Liver (tissue), 8 donors: ENCODE measurements at regions not wholly inside any gene's neighbourhood (a gene's known extent, or its start where the extent isn't known, plus 50 kb on each side); places are given as distances from the start of the nearest gene placed in this dataset.
"Not testable (repeated sequence)": the region's sequence is repeated elsewhere in the genome, so short reads cannot be mapped to it uniquely, and the experiment has no call there.

ENCODE experiments used
- DNase-seq: peaks from one replicate; pipeline ENCODE4 v3.0.0-alpha.2; 2017; ENCODE audit warnings: low spot score
- H3K27ac ChIP-seq, 2 donors: one replicate each; pipeline ENCODE4 v1.7.0; 2013; ENCODE audit warnings: inconsistent platforms in 2 of 2, low read length in 2 of 2, control low read depth in 1 of 2, low read depth in 1 of 2, mild to moderate bottlenecking in 1 of 2
- H3K27me3 ChIP-seq, 4 donors: one replicate each; pipeline versions ENCODE4 v1.6.1 to v1.7.0; 2013; ENCODE audit warnings: low read length in 3 of 4, inconsistent platforms in 1 of 4, mild to moderate bottlenecking in 1 of 4, moderate library complexity in 1 of 4; ENCODE audit not compliant: control insufficient read depth in 4 of 4, insufficient read depth in 4 of 4
- H3K36me3 ChIP-seq, 4 donors: one replicate each; pipeline versions ENCODE4 v1.6.1 to v1.7.0; 2013; ENCODE audit warnings: low read length in 3 of 4, mild to moderate bottlenecking in 3 of 4, low read depth in 1 of 4, moderate library complexity in 1 of 4; ENCODE audit not compliant: control insufficient read depth in 4 of 4, insufficient read depth in 3 of 4
- H3K4me1 ChIP-seq, 4 donors: one replicate each; pipeline versions ENCODE4 v1.6.1 to v1.7.0; 2013; ENCODE audit warnings: low read length in 3 of 4, mild to moderate bottlenecking in 3 of 4, moderate library complexity in 1 of 4; ENCODE audit not compliant: control insufficient read depth in 4 of 4, insufficient read depth in 4 of 4
- H3K4me3 ChIP-seq, 3 donors: one replicate each; pipeline versions ENCODE4 v1.6.1 to v1.7.0; 2013; ENCODE audit warnings: low read length in 3 of 3, control low read depth in 1 of 3, low read depth in 1 of 3, mild to moderate bottlenecking in 1 of 3
- H3K9ac ChIP-seq, 2 donors: one replicate each; pipeline ENCODE4 v1.7.0; 2013; ENCODE audit warnings: low read length in 2 of 2, mild to moderate bottlenecking in 2 of 2, moderate library complexity in 2 of 2, control low read depth in 1 of 2, low read depth in 1 of 2
- H3K9me3 ChIP-seq, 4 donors: one replicate each; pipeline versions ENCODE4 v1.6.1 to v1.7.0; 2013; ENCODE audit warnings: low read length in 3 of 4; ENCODE audit not compliant: control insufficient read depth in 4 of 4
- EGR1 ChIP-seq, 2 donors: IDR thresholded peaks; 2 replicates each; pipeline ENCODE4 v1.6.1; 2016 to 2018; ENCODE audit warnings: antibody characterized with exemption in 2 of 2, low read depth in 2 of 2
- FOXA2 ChIP-seq: IDR thresholded peaks from 2 replicates; pipeline ENCODE4 v1.6.1; 2016; ENCODE audit warnings: antibody characterized with exemption
- HNF4A ChIP-seq, 2 donors: conservative IDR thresholded peaks; 2 replicates each; pipeline ENCODE4 v1.6.1; 2016; ENCODE audit warnings: antibody characterized with exemption in 2 of 2, mild to moderate bottlenecking in 2 of 2
- HNF4G ChIP-seq: IDR thresholded peaks from 2 replicates; pipeline ENCODE4 v1.6.1; 2016; ENCODE audit warnings: antibody characterized with exemption
- JUND ChIP-seq, 2 donors: IDR thresholded peaks; 2 replicates each; pipeline ENCODE4 v1.6.1; 2016; ENCODE audit warnings: antibody characterized with exemption in 2 of 2
- NR2F2 ChIP-seq: IDR thresholded peaks from 2 replicates; pipeline ENCODE4 v1.6.1; 2016; ENCODE audit warnings: antibody characterized with exemption
- RXRA ChIP-seq, 2 donors: IDR thresholded peaks; 2 replicates each; pipeline ENCODE4 v1.6.1; 2017 to 2018; ENCODE audit warnings: antibody characterized with exemption in 2 of 2, mild to moderate bottlenecking in 1 of 2
- SP1 ChIP-seq: IDR thresholded peaks from 2 replicates; pipeline ENCODE4 v1.6.1; 2018; ENCODE audit warnings: antibody characterized with exemption, mild to moderate bottlenecking
- TAF1 ChIP-seq: conservative IDR thresholded peaks from 2 replicates; pipeline ENCODE4 v1.6.1; 2016; ENCODE audit warnings: antibody characterized with exemption, mild to moderate bottlenecking
- YY1 ChIP-seq: IDR thresholded peaks from 2 replicates; pipeline ENCODE4 v1.6.1; 2016; ENCODE audit warnings: antibody characterized with exemption, mild to moderate bottlenecking
- WGBS: extraction: QIAGEN DNeasy Blood & Tissue Kit; methylation state at CpG from one replicate; pipeline ENCODE4 v1.1.7; 2013; 5-methylcytosine and 5-hydroxymethylcytosine counted together
- TF ChIP-seq, protein P1 (sequence below): IDR thresholded peaks from 2 replicates; pipeline ENCODE4 v1.6.1; 2016; ENCODE audit warnings: antibody characterized with exemption, mild to moderate bottlenecking
- TF ChIP-seq, protein P2 (sequence below): IDR thresholded peaks from 2 replicates; pipeline ENCODE4 v1.6.1; 2016; ENCODE audit warnings: antibody characterized with exemption
- TF ChIP-seq, protein P3 (sequence below): IDR thresholded peaks from 2 replicates; pipeline ENCODE4 v1.6.1; 2016; ENCODE audit warnings: antibody characterized with exemption
- TF ChIP-seq, protein P4 (sequence below): IDR thresholded peaks from 2 replicates; pipeline ENCODE4 v1.6.1; 2016; ENCODE audit warnings: antibody characterized with exemption
- TF ChIP-seq, protein P5 (sequence below): fragments of 150-350 bp; IDR thresholded peaks from 2 replicates; pipeline ENCODE4 v1.5.1; 2017; ENCODE audit warnings: improper control_type of control experiment, low read depth, low read length; ENCODE audit not compliant: missing input control
- donor health status: healthy.
- donor health status: healthy.
- donor health status: healthy.
- donor health status: healthy.
- donor health status: healthy.

DNA sequence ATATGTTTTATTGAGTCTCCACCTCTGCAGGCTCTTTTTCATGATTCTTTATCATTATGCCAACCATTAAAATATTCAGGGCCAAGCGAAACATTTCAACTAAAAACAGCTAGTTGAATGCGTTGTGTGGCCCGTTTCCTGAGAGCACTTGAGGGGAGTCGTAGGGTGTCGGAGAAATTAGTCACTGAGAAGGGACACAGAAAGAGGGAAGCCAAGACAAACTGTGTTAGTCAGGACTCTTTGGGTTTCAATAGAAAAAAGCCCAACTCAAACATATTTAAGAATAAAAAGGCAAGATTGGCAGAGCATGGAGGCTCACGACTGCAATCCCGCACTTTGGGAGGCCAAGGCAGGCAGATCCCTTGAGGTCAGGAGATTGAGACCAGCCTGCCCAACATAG, 58.9 kb downstream of the MAFB start:
- H3K4me1 ChIP-seq = peaks cover 0 to 18% (median 10%) of the 10 kb centered on the region in 4 donors
- H3K27ac ChIP-seq = no peak overlapping the region
- no peaks in the 10 kb centered on the region for H3K27me3 ChIP-seq
- H3K36me3 ChIP-seq = no peaks in the 10 kb centered on the region
- TF ChIP-seq SP1 (no peak), TAF1 (no peak), HNF4A (conservative IDR thresholded peaks at IDR 0.05) (no peak), JUND (IDR thresholded peaks at IDR 0.05) (no peak), NR2F2 (no peak), YY1 (no peak), HNF4G (no peak), EGR1 (IDR thresholded peaks at IDR 0.05; ENCODE audit: low read depth in 2 of 2) (no peak), RXRA (IDR thresholded peaks at IDR 0.05) (no peak), FOXA2 (no peak)
- TF ChIP-seq, protein P1, sequence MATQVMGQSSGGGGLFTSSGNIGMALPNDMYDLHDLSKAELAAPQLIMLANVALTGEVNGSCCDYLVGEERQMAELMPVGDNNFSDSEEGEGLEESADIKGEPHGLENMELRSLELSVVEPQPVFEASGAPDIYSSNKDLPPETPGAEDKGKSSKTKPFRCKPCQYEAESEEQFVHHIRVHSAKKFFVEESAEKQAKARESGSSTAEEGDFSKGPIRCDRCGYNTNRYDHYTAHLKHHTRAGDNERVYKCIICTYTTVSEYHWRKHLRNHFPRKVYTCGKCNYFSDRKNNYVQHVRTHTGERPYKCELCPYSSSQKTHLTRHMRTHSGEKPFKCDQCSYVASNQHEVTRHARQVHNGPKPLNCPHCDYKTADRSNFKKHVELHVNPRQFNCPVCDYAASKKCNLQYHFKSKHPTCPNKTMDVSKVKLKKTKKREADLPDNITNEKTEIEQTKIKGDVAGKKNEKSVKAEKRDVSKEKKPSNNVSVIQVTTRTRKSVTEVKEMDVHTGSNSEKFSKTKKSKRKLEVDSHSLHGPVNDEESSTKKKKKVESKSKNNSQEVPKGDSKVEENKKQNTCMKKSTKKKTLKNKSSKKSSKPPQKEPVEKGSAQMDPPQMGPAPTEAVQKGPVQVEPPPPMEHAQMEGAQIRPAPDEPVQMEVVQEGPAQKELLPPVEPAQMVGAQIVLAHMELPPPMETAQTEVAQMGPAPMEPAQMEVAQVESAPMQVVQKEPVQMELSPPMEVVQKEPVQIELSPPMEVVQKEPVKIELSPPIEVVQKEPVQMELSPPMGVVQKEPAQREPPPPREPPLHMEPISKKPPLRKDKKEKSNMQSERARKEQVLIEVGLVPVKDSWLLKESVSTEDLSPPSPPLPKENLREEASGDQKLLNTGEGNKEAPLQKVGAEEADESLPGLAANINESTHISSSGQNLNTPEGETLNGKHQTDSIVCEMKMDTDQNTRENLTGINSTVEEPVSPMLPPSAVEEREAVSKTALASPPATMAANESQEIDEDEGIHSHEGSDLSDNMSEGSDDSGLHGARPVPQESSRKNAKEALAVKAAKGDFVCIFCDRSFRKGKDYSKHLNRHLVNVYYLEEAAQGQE = no peak
- TF ChIP-seq, protein P2, sequence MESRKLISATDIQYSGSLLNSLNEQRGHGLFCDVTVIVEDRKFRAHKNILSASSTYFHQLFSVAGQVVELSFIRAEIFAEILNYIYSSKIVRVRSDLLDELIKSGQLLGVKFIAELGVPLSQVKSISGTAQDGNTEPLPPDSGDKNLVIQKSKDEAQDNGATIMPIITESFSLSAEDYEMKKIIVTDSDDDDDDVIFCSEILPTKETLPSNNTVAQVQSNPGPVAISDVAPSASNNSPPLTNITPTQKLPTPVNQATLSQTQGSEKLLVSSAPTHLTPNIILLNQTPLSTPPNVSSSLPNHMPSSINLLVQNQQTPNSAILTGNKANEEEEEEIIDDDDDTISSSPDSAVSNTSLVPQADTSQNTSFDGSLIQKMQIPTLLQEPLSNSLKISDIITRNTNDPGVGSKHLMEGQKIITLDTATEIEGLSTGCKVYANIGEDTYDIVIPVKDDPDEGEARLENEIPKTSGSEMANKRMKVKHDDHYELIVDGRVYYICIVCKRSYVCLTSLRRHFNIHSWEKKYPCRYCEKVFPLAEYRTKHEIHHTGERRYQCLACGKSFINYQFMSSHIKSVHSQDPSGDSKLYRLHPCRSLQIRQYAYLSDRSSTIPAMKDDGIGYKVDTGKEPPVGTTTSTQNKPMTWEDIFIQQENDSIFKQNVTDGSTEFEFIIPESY = no peak
- TF ChIP-seq, protein P3, sequence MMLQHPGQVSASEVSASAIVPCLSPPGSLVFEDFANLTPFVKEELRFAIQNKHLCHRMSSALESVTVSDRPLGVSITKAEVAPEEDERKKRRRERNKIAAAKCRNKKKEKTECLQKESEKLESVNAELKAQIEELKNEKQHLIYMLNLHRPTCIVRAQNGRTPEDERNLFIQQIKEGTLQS = no peak
- TF ChIP-seq, protein P4, sequence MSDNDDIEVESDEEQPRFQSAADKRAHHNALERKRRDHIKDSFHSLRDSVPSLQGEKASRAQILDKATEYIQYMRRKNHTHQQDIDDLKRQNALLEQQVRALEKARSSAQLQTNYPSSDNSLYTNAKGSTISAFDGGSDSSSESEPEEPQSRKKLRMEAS = no peak
- TF ChIP-seq, protein P5, sequence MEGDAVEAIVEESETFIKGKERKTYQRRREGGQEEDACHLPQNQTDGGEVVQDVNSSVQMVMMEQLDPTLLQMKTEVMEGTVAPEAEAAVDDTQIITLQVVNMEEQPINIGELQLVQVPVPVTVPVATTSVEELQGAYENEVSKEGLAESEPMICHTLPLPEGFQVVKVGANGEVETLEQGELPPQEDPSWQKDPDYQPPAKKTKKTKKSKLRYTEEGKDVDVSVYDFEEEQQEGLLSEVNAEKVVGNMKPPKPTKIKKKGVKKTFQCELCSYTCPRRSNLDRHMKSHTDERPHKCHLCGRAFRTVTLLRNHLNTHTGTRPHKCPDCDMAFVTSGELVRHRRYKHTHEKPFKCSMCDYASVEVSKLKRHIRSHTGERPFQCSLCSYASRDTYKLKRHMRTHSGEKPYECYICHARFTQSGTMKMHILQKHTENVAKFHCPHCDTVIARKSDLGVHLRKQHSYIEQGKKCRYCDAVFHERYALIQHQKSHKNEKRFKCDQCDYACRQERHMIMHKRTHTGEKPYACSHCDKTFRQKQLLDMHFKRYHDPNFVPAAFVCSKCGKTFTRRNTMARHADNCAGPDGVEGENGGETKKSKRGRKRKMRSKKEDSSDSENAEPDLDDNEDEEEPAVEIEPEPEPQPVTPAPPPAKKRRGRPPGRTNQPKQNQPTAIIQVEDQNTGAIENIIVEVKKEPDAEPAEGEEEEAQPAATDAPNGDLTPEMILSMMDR = no peak
- 98% methylated on average over 7 of the region's 7 CpGs for WGBS
- H3K4me3 ChIP-seq = no peak overlapping the region
- DNase-seq = peak; percentile 12
- no peak overlapping the region for H3K9ac ChIP-seq
- peaks cover 0 to 2% (median under 1%) of the 10 kb centered on the region in 4 donors for H3K9me3 ChIP-seq

DNA sequence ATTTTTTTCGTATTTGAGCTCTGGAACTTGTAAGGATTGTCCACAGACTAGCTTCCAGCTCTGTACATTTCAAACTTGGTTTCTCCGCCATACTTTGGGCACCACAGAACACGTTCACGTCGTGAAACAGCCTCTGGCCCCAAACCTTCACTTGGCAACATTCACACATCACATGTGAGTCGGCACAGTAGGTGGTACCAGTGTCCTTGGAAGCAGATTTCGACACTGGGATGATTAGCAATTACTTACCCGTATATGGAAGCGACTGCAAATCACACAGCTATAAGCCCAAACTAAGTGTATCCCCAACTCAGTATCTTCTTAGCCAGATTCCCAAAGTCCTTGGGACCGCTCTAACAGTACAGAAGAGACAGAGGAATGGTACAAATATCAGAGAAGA, 60.2 kb downstream of the MAFB start:
- WGBS = 70% methylated on average over 10 of the region's 10 CpGs
- H3K4me3 ChIP-seq = no peak overlapping the region
- H3K9ac ChIP-seq = no peak overlapping the region
- H3K27me3 ChIP-seq = no peaks in the 10 kb centered on the region
- H3K36me3 ChIP-seq = no peaks in the 10 kb centered on the region
- peaks cover 0 to 10% (median 7%) of the 10 kb centered on the region in 4 donors for H3K4me1 ChIP-seq
- no peak overlapping the region for H3K27ac ChIP-seq
- H3K9me3 ChIP-seq = peaks cover 0 to 2% (median under 1%) of the 10 kb centered on the region in 4 donors
- TF ChIP-seq EGR1 (IDR thresholded peaks at IDR 0.05; ENCODE audit: low read depth in 2 of 2) (no peak), HNF4A (conservative IDR thresholded peaks at IDR 0.05) (peak in 1 of 2 donors; percentile 18)
- DNase-seq = peak; percentile 16

DNA sequence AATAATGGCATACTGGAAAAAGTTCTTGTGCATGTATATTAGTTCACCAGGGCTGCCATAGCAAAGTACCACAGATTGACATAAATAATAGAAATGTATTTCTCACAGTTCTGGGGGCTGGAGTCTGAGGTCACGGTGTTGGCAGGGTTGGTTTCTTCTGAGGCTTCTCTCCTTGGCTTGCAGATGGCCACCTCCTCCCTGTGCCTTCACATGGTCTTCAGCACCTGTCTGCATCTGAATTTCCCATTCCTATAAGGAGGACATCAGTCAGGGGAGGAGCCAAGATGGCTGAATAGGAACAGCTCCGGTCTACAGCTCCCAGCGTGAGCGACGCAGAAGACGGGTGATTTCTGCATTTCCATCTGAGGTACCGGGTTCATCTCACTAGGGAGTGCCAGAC, 70.0 kb downstream of the MAFB start:
- not testable (repeated sequence) for H3K9me3 ChIP-seq, H3K4me3 ChIP-seq, H3K36me3 ChIP-seq, H3K9ac ChIP-seq, H3K27ac ChIP-seq, H3K27me3 ChIP-seq, H3K4me1 ChIP-seq
- peak; percentile 19 for DNase-seq
- 98% methylated on average over 6 of the region's 7 CpGs for WGBS
